ENCODE measurements at regions not wholly inside any gene's neighbourhood (a gene's known extent, or its start where the extent isn't known, plus 50 kb on each side); places are given as distances from the start of the nearest gene placed in this dataset.

GRCh38 chr2:146669735-146670134 is 1175.1 kb upstream of the ACVR2A start:
- Histone ChIP-seq H3K27me3 (no peaks in the 10 kb centered on the region), H3K27ac (no peak overlapping the region), H3K4me3 (no peak overlapping the region), H3K9me3 (no peaks in the 10 kb centered on the region), H3K36me3 (no peaks in the 10 kb centered on the region), H3K4me1 (no peaks in the 10 kb centered on the region)
- no peak for DNase-seq
- 85 to 87% methylated on average over 3 of the region's 3 CpGs for WGBS, 2 donors
- TF ChIP-seq POLR2AphosphoS5 (IDR thresholded peaks at IDR 0.05) (no peak), EP300 (IDR thresholded peaks at IDR 0.05) (no peak)
- intact Hi-C loops (cut with DNase I) = no loop called here

GRCh38 chr2:146666340-146666739 is 1178.5 kb upstream of the ACVR2A start:
- TF ChIP-seq EP300 (IDR thresholded peaks at IDR 0.05) (no peak), CTCF (IDR thresholded peaks at IDR 0.05) (no peak), POLR2A (IDR thresholded peaks at IDR 0.05) (no peak), POLR2AphosphoS5 (IDR thresholded peaks at IDR 0.05) (no peak)
- no peak overlapping the region for H3K4me3 ChIP-seq
- H3K9me3 ChIP-seq = no peaks in the 10 kb centered on the region
- H3K27ac ChIP-seq = no peak overlapping the region
- no peak for DNase-seq
- no peaks in the 10 kb centered on the region for H3K36me3 ChIP-seq
- H3K27me3 ChIP-seq = no peaks in the 10 kb centered on the region
- intact Hi-C loops (cut with DNase I) = no loop called here
- no peaks in the 10 kb centered on the region for H3K4me1 ChIP-seq
- 84 to 86% methylated on average over 1 of the region's 1 CpG for WGBS, 2 donors

- intact Hi-C loops (cut with DNase I) = no loop called here
- no peak overlapping the region for H3K27ac ChIP-seq
- no peaks in the 10 kb centered on the region for H3K27me3 ChIP-seq
- TF ChIP-seq POLR2A (IDR thresholded peaks at IDR 0.05) (no peak), EP300 (IDR thresholded peaks at IDR 0.05) (no peak), CTCF (IDR thresholded peaks at IDR 0.05) (no peak), POLR2AphosphoS5 (IDR thresholded peaks at IDR 0.05) (no peak)
- no peaks in the 10 kb centered on the region for H3K9me3 ChIP-seq
- H3K36me3 ChIP-seq = no peaks in the 10 kb centered on the region
- DNase-seq = no peak
- no peak overlapping the region for H3K4me3 ChIP-seq
- no peaks in the 10 kb centered on the region for H3K4me1 ChIP-seq
Measured at GRCh38 chr2:146665800-146666199, 1179.0 kb upstream of the ACVR2A start.

GRCh38 chr2:146661473-146662096 is 1183.2 kb upstream of the ACVR2A start:
- Histone ChIP-seq H3K4me3 (no peak overlapping the region), H3K27me3 (no peaks in the 10 kb centered on the region), H3K27ac (no peak overlapping the region), H3K9me3 (no peaks in the 10 kb centered on the region), H3K36me3 (no peaks in the 10 kb centered on the region), H3K4me1 (no peaks in the 10 kb centered on the region)
- intact Hi-C loops (cut with DNase I) = no loop called here
- DNase-seq = no peak
- TF ChIP-seq EP300 (IDR thresholded peaks at IDR 0.05) = no peak
- TF ChIP-seq CTCF (IDR thresholded peaks at IDR 0.05) = peak in 1 of 4 experiments; percentile 34

- Histone ChIP-seq H3K9me3 (no peaks in the 10 kb centered on the region), H3K36me3 (no peaks in the 10 kb centered on the region), H3K4me1 (no peaks in the 10 kb centered on the region), H3K4me3 (no peak overlapping the region), H3K27me3 (no peaks in the 10 kb centered on the region), H3K27ac (no peak overlapping the region)
- intact Hi-C loops (cut with DNase I) = no loop called here
- TF ChIP-seq CTCF (IDR thresholded peaks at IDR 0.05) = no peak
- TF ChIP-seq POLR2A (IDR thresholded peaks at IDR 0.05) = no peak
- TF ChIP-seq EP300 (IDR thresholded peaks at IDR 0.05) = no peak
- 91 to 92% methylated on average over 1 of the region's 1 CpG for WGBS, 2 donors
- no peak for DNase-seq
Measured at GRCh38 chr2:146659976-146660375, 1184.9 kb upstream of the ACVR2A start.

All from sigmoid colon (tissue), 6 donors.